Left lobe of liver (tissue), 2 donors: ENCODE measurements at regions not wholly inside any gene's neighbourhood (a gene's known extent, or its start where the extent isn't known, plus 50 kb on each side); places are given as distances from the start of the nearest gene placed in this dataset.
A peak's percentile ranks its signal among the peaks of the same experiment; 100 is the strongest.

Experiments
- ATAC-seq: fragments of 200-7000 bp; cut with Tn5 transposase; one replicate; pipeline ENCODE4 v1.9.1; 2020; ENCODE audit warnings: mild to moderate bottlenecking, moderate library complexity
- DNase-seq: peaks from one replicate; pipeline ENCODE4 v3.0.0-alpha.2; 2020; ENCODE audit warnings: low spot score
- donor health status: DM: no; HTN: no; CAD: no; lungs with moderate emphysema.
- donor health status: DM: no; HTN: yes; CAD: no.

GRCh38 chr5:34499001-34499734, 157.0 kb upstream of the RAI14 start:
- ATAC-seq (no peak), DNase-seq (no peak)

GRCh38 chr5:34500236-34500847, 155.8 kb upstream of the RAI14 start:
- ATAC-seq (peak; percentile 81), DNase-seq (peak; percentile 67)

- no peak for DNase-seq
- no peak for ATAC-seq
These were observed 155.1 kb upstream of the RAI14 start for GRCh38 chr5:34501016-34501415.

GRCh38 chr5:34501840-34502239, 154.3 kb upstream of the RAI14 start:
- DNase-seq (no peak), ATAC-seq (no peak)

- ATAC-seq: no peak
- DNase-seq: no peak
These were observed 153.5 kb upstream of the RAI14 start for GRCh38 chr5:34502581-34502980.

- ATAC-seq (peak; percentile 71), DNase-seq (no peak)
These were observed 152.5 kb upstream of the RAI14 start for GRCh38 chr5:34503379-34504253.

GRCh38 chr5:34504967-34505366, 151.2 kb upstream of the RAI14 start:
- ATAC-seq (no peak), DNase-seq (no peak)

- no peak for DNase-seq
- no peak for ATAC-seq
These were observed 150.4 kb upstream of the RAI14 start for GRCh38 chr5:34505731-34506130.

GRCh38 chr5:34507933-34508332, 148.2 kb upstream of the RAI14 start:
- DNase-seq (no peak), ATAC-seq (no peak)

- DNase-seq (no peak), ATAC-seq (no peak)
These were observed 146.7 kb upstream of the RAI14 start for GRCh38 chr5:34509392-34509791.

- no peak for ATAC-seq
- no peak for DNase-seq
These were observed 146.1 kb upstream of the RAI14 start for GRCh38 chr5:34510002-34510401.

GRCh38 chr5:34511063-34511462, 145.1 kb upstream of the RAI14 start:
- no peak for DNase-seq
- ATAC-seq: peak; percentile 69

- DNase-seq (no peak), ATAC-seq (peak; percentile 8)
These were observed 144.6 kb upstream of the RAI14 start for GRCh38 chr5:34511481-34511880.

- DNase-seq (no peak), ATAC-seq (peak; percentile 94)
These were observed 144.2 kb upstream of the RAI14 start for GRCh38 chr5:34511915-34512314.

GRCh38 chr5:34516166-34516565, 140.0 kb upstream of the RAI14 start:
- no peak for DNase-seq
- ATAC-seq: no peak

GRCh38 chr5:34516686-34517085, 139.4 kb upstream of the RAI14 start:
- DNase-seq (no peak), ATAC-seq (no peak)

- ATAC-seq: no peak
- no peak for DNase-seq
These were observed 138.9 kb upstream of the RAI14 start for GRCh38 chr5:34517249-34517648.

- ATAC-seq: no peak
- DNase-seq: no peak
These were observed 136.5 kb upstream of the RAI14 start for GRCh38 chr5:34519489-34520220.

- ATAC-seq (no peak), DNase-seq (no peak)
These were observed 134.4 kb upstream of the RAI14 start for GRCh38 chr5:34521628-34522290.

GRCh38 chr5:34522599-34523386, 133.3 kb upstream of the RAI14 start:
- ATAC-seq (peak; percentile 97), DNase-seq (peak; percentile 58)
